ENCODE measurements at regions not wholly inside any gene's neighbourhood (a gene's known extent, or its start where the extent isn't known, plus 50 kb on each side); places are given as distances from the start of the nearest gene placed in this dataset.

GRCh38 chr10:123952099-123952498 lies 60.5 kb upstream of the CPXM2 start:
- ChIA-PET CTCF (interaction anchor here (1.9 kb wide), 1 partner anchor 15 kb away, joined by 4 read pairs; no protein-coding TSS in a partner anchor), POLR2A (no interaction called here)
- TF ChIP-seq CTCF (IDR thresholded peaks at IDR 0.05; ENCODE audit: insufficient read depth, low read length, missing control alignments): no peak
- no peak overlapping the region for H3K4me3 ChIP-seq (ENCODE audit: low read depth, low read length)
- DNase-seq (ENCODE audit: low read depth, low spot score): no peak

GRCh38 chr10:123948030-123948823 lies 56.6 kb upstream of the CPXM2 start:
- no peak for TF ChIP-seq CTCF (IDR thresholded peaks at IDR 0.05; ENCODE audit: insufficient read depth, low read length, missing control alignments)
- ChIA-PET POLR2A (no interaction called here), CTCF (no interaction called here)
- no peak overlapping the region for H3K4me3 ChIP-seq (ENCODE audit: low read depth, low read length)
- DNase-seq (ENCODE audit: low read depth, low spot score): no peak

GRCh38 chr10:123945325-123945920 lies 53.8 kb upstream of the CPXM2 start:
- CTCF ChIA-PET: interaction anchor here (1.0 to 1.5 kb wide), 2 partner anchors 19 to 22 kb away, joined by 3 to 6 read pairs; no protein-coding TSS in a partner anchor

GRCh38 chr10:123944661-123945060 lies 53.1 kb upstream of the CPXM2 start:
- ChIA-PET POLR2A (no interaction called here), CTCF (interaction anchor here (1.0 to 1.5 kb wide), 3 partner anchors 10 to 22 kb away, joined by 3 to 6 read pairs (median 3); no protein-coding TSS in a partner anchor)
- no peak for DNase-seq (ENCODE audit: low read depth, low spot score)
- TF ChIP-seq CTCF (IDR thresholded peaks at IDR 0.05; ENCODE audit: insufficient read depth, low read length, missing control alignments): no peak
- H3K4me3 ChIP-seq (ENCODE audit: low read depth, low read length): no peak overlapping the region

More at GRCh38 chr10:123945325-123945920, 53.8 kb upstream of the CPXM2 start:
- TF ChIP-seq CTCF (IDR thresholded peaks at IDR 0.05; ENCODE audit: insufficient read depth, low read length, missing control alignments): no peak
- DNase-seq (ENCODE audit: low read depth, low spot score): no peak
- POLR2A ChIA-PET: no interaction called here
- H3K4me3 ChIP-seq (ENCODE audit: low read depth, low read length): no peak overlapping the region

GRCh38 chr10:123943307-123943706 lies 51.7 kb upstream of the CPXM2 start:
- CTCF ChIA-PET: no interaction called here
- POLR2A ChIA-PET: no interaction called here
- DNase-seq (ENCODE audit: low read depth, low spot score): no peak
- H3K4me3 ChIP-seq (ENCODE audit: low read depth, low read length): no peak overlapping the region
- TF ChIP-seq CTCF (IDR thresholded peaks at IDR 0.05; ENCODE audit: insufficient read depth, low read length, missing control alignments): no peak

- H3K4me3 ChIP-seq (ENCODE audit: low read depth, low read length): no peak overlapping the region
- no peak for DNase-seq (ENCODE audit: low read depth, low spot score)
- no peak for TF ChIP-seq CTCF (IDR thresholded peaks at IDR 0.05; ENCODE audit: insufficient read depth, low read length, missing control alignments)
- ChIA-PET CTCF (interaction anchor here (0.8 kb wide), 1 partner anchor 359 kb away, joined by 4 read pairs; no protein-coding TSS in a partner anchor), POLR2A (no interaction called here)
Measured at GRCh38 chr10:123942114-123942861, 50.7 kb upstream of the CPXM2 start.

Measured in AG04449 (cell line).